GM18951 (cell line): ENCODE measurements at regions not wholly inside any gene's neighbourhood (a gene's known extent, or its start where the extent isn't known, plus 50 kb on each side); places are given as distances from the start of the nearest gene placed in this dataset.
"Not testable (repeated sequence)": the region's sequence is repeated elsewhere in the genome, so short reads cannot be mapped to it uniquely, and the experiment has no call there.

ENCODE experiments used
- POLR2A ChIP-seq: IDR thresholded peaks from 4 replicates; pipeline ENCODE4 v1.6.1; 2011; ENCODE audit warnings: mild to moderate bottlenecking; ENCODE audit not compliant: insufficient read length, insufficient read depth; ENCODE audit errors: extremely low read depth
- in situ Hi-C: fragments of 300-500 bp; cut with MboI; formaldehyde crosslinking; loops from one replicate; pipeline ENCODE4 v1.12.0; 2022; ENCODE audit warnings: low sequenced_read_pairs, mixed read lengths, inconsistent platforms; ENCODE audit not compliant: unreplicated experiment

DNA sequence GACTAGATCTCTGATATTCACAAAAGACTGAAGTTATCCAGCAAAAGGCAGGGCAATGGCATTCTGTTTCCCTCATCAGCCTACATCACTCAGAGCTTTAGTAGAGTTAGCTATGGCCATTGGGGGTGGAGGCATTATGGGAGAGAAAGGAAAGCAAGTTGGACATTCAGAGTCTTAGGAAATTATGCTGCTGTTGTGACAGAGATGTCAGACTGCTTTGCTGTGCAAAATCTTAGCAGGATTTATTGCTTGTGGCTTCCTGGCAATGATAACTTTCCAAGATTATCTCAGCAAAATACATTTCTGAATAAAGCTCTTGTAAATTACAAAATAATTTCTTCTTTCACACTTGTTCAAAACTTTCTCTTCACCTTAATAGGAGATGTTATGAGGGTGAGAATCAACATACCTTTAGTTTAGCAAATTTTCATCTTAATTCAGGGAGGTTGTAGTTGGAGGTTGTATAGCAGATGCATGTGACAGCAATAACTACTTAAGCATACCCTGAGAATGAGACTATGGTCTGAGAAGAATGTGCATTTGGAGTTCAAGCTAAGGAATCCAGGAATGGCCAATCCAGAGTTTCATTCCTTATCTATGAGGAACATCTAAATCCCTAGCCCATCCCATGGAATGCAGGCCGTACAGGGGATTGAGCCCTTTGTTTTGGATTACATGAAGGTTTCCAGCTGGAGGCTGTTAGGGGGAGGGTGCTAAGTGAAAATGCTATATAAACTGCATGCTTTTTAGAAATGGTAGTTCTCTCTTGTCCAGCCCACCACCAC lies 179.8 kb downstream of the HAO1 start:
- no peak for TF ChIP-seq POLR2A
- in situ Hi-C loops: no loop called here

DNA sequence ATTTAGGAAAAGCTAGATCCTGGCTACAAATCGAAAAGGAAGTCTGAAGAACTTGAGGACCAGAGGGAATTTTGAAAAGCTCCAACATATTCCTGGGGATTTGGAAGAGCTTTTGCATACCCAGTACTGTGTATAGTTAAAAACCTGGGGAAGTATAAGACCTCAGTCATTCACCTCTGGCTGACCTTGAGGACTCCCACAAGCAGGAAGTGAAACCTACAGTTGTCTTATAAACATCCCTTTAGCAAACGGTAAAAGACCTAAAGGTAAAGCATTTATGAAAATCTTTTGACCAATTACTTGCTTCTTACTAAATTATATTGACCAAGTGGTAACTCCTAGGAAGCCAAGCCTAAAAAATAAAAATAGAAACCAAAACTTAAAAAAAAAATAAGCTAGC lies 175.0 kb downstream of the HAO1 start:
- TF ChIP-seq POLR2A: no peak
- in situ Hi-C loops: no loop called here

DNA sequence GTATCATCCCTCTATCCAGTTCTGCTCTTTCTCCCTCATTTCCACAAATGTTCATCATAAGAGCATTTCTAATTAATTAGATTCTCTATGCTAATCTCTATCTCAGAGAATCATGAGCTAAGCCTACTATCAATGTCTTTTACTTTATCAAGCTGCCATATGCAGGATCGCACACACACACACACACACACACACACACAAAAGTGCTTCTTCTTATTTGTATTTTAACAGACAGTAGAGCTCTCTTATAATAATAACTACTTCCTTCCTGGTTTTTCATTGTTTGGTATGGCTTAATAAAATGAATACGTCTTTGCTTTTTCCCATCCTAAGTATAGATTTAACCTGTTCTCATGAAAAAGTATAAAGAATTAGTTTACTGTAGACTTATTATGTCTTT lies 170.2 kb downstream of the HAO1 start:
- in situ Hi-C loops: no loop called here

DNA sequence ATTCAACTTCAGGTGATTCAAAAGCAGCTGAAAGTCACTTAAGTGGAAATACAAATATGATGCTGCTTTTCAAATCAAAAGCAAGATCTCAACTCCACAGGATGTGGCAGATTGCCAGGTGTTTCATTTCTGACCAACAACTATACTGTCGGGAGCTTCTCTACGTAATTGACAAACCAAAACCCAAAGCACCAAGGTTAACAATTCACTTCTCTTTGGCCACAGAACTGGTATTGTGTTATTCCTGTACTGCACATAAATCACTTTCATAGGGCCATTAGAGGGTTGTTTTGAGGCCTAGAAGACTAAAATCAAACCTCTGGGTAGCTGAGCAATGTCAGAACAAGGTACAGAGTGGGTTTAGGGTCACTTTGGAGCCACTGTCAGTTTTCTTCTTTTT lies 169.7 kb downstream of the HAO1 start:
- no peak for TF ChIP-seq POLR2A
- in situ Hi-C loops: no loop called here

More for the DNA sequence above, 170.2 kb downstream of the HAO1 start:
- no peak for TF ChIP-seq POLR2A

DNA sequence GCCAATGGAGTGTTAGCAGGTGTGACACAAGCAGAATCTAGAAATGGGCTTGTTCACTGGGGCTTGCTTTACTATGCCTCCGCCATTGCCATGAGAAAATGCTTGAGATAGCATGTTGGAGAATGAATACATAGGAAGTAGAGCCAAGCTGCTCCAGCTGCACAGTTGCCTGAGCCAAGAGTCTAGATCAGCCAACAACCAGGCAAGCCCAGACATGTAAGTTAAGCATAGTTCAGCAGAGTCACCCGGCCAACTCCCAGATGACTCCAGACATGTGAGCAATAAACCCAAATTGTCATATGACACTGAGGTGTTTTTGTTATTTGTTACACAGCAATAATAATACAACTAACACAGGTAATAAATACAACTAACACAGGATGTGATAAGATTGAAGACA lies 167.9 kb downstream of the HAO1 start:
- TF ChIP-seq POLR2A: no peak
- in situ Hi-C loops: no loop called here

DNA sequence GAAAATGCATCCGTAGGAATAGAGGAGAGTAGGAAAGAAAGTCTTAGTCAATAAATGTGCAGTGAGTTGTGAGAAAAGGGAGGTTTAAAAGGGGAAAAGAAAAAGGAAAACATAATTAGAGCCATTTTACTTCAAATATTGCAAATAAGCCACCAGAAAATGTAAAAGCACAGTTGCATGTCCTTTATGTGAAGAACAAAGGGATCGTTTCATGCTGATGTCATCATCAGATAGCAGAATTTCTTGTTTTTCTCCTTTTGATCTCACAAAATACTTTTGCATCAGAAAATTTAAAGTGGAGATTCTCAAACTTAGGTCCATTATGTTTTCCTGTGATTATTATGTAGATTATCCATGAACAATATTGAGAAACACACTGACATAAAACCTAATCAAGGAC lies 166.7 kb downstream of the HAO1 start:
- no peak for TF ChIP-seq POLR2A
- in situ Hi-C loops: no loop called here

DNA sequence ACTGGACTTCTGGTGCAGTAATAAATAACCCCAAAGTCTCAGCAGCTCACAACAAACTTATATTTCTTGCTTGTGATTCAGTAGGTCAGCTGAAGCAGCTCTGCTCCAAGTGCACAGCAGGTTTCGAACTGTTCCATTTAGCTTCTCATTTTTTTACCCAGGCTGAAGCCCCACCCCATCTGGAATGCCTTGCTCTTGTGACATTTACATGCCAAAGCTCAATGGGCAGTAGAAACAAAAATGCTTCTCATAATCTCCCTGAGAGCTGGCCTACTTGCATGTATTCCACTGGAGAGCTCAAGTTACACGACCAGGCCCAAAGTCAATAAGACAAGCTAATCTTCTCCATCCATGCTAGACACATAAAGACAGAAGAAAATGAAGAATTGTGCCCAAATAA lies 165.2 kb downstream of the HAO1 start:
- no peak for TF ChIP-seq POLR2A
- in situ Hi-C loops: no loop called here

DNA sequence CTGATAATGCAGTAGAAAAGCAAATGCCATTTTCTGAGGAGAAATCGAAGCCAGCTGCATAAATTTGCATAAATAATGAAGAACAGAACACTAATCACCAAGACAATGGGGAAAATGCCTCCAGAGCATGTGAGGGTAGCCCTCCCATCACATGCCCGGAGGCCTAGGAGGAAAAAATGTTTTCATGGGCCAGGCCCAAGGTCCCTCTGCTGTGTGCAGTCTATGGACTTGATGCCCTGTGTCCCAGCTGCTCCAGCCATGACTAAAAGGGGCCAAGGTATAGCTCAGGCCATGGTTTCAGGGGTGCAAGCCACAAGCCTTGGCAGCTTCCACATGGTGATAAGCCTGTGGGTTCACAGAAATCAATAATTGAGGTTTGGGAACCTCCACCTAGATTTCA lies 164.1 kb downstream of the HAO1 start:
- no peak for TF ChIP-seq POLR2A
- in situ Hi-C loops: no loop called here

DNA sequence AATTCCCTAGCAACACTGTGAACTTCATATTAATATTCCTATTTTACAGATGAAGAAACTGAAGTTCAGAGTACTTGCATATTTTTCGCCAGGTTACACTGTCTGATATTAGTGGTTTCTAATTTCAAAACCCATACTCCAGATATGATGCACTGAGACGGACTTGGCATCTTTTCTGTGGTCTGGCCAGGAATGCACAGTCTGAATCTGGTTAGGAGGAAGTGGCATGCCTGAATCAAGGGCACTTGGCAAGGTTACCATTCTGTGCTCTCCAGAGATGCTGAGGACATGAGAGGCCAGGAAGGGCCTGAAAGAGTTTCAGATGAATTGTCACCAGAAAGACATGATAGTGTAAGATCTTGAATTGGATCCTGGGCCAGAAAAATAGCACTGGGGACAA lies 150.1 kb downstream of the HAO1 start:
- in situ Hi-C loops: no loop called here
- no peak for TF ChIP-seq POLR2A

DNA sequence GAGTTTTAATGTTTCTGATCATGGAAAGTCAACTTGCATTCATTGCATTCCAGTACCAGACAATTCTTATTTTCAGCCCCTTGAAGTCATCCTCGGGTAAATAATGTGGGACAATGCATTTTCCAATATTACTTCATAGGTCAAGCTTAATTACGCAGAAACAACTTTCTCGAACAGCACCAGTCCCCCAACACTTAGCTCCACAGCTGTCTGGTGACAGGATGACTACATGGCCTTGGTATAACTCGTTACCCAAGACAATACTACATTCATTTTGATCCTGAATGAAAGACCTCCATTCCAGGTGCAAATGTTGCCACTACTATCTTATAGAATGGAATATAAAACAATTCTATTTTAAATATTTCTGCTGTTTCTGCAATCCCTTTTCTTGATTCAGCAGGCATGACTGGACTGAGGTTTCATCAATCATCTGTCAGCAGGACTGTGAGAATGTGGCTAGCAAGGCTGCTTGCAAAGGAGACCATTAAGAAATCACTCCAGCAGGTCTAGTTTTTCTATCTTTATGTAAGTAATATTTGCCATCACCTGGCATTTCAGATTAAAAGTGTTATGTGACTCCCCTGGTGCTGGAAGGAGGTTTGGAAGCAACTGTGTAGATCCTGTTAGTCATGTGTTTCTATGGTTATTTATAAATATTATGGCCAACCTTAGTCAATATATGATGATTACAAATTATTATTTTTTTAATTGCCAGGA lies 147.9 kb downstream of the HAO1 start:
- in situ Hi-C loops: no loop called here
- no peak for TF ChIP-seq POLR2A

DNA sequence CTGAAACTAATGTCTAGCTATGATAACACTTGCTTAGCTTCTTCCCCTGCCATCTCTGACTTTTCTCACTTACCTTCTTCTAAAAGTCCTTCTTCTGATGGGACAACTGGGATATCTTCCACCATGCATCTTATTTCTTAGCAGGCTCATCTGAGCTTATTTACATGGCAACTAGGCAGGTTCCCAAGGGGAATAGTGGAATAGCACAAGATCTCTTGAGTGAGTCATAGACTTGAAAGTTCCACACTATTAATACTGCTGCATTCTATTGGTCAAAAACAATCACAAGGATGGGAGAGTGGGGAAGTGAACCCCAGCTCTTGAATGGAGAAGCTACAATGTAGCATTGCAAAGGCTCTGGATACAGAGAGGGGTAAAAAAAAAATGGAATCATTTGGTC lies 142.1 kb downstream of the HAO1 start:
- no peak for TF ChIP-seq POLR2A
- in situ Hi-C loops: no loop called here

DNA sequence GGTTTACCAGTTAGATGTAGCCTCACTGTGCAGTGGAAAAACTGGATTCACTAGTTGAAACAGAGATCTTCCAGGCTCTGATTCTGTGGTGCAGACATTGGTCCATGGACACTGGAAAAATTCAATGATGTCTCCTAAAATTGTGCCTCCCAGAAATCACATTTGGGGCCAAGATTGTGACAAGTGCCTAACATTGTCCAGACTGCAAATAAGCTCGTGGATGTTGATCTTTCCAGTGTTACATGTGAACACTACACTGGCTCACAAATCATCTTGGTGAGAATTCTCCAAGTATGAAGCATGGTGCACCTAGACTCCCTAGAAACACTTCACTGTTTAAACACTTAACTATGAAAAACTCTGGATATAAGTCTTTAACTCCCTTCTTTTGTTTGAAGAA lies 140.4 kb downstream of the HAO1 start:
- in situ Hi-C loops: no loop called here
- no peak for TF ChIP-seq POLR2A

DNA sequence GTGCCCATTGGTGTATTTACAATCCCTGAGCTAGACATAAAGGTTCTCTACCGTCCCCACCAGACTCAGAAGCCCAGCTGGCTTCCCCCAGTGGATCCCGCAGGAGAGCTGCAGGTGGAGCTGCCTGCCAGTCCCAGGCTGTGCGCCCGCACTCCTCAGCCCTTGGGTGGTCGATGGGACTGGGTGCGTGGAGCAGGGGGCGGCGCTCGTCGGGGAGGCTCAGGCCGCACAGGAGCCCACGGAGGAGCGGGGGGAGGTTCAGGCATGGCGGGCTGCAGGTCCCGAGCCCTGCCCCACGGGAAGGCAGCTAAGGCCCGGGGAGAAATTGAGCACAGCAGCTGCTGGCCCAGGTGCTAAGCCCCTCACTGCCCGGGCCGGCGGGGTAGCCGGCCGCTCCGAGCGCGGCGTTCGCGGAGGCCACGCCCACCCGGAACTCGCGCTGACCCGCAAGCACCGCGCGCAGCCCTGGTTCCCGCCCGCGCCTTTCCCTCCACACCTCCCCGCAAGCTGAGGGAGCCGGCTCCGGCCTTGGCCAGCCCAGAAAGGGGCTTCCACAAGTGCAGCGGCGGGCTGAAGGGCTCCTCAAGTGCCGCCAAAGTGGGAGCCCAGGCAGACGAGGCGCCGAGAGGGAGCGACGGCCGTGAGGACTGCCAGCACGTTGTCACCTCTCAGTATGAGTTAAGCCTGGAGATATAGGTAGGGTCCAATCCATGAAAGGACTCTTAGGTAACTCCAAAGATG lies 136.7 kb downstream of the HAO1 start:
- in situ Hi-C loops: not testable (repeated sequence)

DNA sequence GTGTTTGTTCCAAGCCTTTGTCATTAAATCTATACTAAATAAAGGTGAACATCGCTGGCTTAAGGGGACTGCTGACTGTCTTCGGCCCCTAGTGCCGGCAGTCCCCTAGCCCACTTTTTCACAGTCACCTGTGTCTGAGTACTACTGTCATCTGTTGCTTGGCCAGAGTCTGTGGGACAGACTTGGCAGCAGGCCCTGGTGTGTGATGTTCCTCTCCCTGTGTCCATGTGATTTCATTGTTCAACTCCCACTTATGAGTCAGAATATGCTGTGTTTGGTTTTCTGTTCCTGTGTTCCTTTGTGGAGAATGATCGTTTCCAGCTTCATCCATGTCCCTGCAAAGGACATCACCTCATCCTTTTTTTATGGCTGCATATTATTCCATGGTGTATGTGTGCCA lies 133.4 kb downstream of the HAO1 start:
- no peak for TF ChIP-seq POLR2A
- in situ Hi-C loops: no loop called here
